Hepatic stellate cell (primary cell): ENCODE measurements at regions not wholly inside any gene's neighbourhood (a gene's known extent, or its start where the extent isn't known, plus 50 kb on each side); places are given as distances from the start of the nearest gene placed in this dataset.
"Not testable (repeated sequence)": the region's sequence is repeated elsewhere in the genome, so short reads cannot be mapped to it uniquely, and the experiment has no call there.

Experiments
- DNase-seq: peaks from one replicate; pipeline ENCODE4 v3.0.0; 2011; ENCODE audit warnings: low spot score

DNA sequence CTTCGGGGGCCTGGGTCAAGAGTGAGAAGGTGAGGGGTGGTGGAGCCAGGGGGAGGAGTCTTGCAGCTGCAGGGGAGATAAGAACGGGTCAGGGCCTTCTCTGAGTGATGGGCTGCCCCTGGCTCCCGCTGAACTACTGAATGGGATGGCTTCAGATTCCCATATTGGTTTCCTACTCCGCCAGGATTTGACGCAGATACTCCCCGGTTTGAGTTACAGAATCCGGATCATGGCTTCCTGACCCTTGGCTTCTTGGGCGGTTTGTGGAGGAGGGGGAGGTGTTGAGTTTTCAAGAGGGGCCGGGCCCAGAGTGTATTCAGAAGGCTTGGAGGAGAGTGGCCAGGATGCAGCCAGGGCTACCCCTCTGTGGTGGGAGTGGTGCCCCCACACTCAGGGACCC is 119.9 kb upstream of the ATP2B2 start:
- DNase-seq: no peak

DNA sequence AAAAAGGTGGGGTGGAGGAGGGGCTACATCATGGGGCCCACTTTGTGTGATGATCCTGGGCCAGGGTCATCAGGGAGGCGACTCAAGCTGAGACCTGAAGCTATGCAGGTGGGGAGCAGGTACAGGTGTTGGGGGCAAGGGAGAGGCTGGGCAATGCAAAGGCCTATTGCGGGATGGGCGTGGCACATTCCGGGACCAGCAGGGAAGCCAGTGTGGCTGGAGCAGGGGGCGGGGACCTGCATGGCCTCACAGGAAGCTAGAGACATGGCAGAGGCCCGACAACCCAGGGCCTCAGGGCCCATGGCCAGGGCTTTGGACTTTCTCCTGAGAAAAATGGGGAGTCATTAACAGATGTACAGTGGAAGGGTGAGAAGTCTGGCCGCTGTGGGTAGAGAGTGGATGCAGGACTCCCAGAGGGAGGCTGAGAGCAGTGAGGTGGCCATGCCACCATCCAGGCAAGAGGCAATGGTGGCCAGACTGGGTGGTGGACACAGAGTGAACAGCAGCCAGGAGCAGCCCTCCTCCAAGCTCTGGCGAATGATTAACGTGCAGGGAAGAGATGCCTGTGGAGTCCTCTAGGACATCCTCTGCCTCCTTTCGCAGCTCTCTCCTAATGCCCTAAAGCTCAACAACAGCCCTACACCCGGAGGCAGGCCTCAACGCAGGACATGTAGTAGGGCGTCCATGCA is 122.6 kb upstream of the ATP2B2 start:
- DNase-seq: no peak

DNA sequence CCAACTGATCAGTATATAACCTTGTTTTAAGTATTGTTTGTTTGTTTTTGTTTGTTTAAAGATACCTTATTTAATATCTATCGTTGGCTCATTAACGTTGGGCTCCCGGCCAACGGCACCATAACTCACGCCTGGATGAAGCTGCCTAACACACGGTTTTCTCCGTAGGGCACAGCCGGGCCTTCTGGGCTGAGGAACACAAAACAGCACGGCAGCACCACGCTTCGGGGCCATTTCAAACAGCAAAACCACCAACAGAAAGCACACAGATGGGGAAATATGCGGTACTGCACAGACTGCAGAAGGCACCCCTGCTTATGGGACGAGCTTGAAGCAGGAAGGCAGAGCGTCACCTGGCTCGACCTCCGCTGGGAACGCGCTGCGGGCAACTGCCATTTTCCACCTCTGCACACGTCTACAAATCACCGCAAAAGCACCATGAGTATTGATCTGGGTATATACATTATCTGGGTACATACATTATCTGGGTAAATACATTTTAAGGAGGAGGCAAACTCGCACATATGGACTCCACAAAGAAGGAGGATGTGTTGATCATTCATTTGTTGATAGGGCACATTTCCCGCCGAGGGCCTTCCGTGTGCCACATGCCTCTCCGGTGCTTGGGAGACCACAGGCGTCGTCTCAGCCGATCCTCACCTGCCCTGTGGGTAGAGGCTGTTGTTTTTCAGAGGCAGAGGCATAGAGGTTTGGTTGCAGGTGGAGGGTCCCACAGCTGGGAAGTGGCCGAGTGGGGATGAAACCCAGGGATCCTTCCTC is 123.7 kb upstream of the ATP2B2 start:
- DNase-seq: no peak

DNA sequence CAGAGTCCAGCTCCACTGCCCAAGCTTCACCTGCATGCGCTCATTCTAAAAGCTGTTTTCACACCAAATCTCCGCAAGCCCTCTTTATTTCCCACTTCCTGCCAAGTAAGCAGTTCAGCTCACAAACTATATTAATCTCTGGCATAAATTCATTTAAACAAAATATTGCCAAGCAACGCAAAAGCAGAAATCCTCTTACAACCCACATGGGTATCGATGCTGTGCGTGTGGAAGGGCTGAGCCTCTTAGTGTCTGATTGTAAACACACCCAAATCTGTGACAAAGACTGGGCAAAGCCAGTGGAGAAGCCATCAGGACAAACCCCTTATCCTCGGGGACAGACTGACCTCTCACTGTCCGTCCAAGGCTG is 124.3 kb upstream of the ATP2B2 start:
- no peak for DNase-seq

DNA sequence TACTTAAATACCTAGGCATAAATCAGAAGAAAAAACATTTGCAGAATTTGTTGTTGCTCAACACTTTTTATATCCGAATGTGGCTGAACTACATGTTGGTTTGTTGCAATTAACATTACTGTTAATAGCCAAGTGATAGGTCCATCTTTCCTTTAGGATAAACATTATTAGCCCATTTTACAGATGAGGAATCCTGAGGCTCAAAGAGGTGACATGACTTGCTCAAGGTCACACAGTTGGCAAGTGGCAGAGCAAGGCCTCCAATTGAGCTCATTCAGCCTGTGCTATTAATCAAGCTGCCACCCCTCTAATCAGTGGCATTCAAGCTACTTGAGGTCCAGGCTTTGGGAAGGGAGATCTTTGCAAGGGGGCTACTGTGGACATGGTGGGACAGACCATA is 125.8 kb upstream of the ATP2B2 start:
- no peak for DNase-seq

DNA sequence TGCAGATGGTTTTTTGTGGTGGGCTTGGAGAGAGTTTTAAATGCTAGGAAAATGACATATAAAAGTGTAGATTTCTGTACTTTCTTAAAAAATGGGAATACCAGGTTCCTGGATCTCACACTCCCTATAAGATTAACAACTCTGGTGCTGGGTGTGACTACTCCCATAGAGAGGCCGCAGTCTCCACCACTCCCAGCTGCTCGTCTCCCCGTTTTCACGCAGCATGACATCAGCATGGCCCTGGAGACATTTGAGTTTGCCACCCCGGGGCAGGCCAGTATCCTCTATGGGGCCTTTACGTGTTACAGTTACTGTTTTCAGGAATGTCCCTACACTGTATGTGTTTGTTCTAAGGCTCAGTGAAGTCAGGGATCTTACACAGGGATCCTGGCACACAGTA is 126.7 kb upstream of the ATP2B2 start:
- DNase-seq: no peak

DNA sequence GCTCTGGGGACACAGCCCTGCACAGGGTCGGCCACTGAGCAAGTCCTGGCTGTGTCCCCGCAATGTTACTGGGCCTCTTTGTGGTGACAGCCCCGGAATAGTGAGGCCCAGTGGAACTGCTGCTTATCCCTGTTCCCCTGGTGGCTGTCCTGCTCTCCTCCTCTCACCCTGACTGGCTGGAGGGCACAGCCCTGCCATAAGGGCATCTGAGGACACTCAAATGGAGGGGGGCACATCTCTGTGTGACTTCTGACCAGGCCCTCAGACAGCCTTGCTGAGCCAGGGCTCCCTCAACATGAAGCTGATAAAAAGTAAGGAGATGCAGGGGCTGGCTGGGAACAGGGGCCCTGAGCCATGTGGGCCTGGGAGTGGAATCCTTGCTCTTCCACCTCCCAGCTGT is 127.4 kb upstream of the ATP2B2 start:
- no peak for DNase-seq

DNA sequence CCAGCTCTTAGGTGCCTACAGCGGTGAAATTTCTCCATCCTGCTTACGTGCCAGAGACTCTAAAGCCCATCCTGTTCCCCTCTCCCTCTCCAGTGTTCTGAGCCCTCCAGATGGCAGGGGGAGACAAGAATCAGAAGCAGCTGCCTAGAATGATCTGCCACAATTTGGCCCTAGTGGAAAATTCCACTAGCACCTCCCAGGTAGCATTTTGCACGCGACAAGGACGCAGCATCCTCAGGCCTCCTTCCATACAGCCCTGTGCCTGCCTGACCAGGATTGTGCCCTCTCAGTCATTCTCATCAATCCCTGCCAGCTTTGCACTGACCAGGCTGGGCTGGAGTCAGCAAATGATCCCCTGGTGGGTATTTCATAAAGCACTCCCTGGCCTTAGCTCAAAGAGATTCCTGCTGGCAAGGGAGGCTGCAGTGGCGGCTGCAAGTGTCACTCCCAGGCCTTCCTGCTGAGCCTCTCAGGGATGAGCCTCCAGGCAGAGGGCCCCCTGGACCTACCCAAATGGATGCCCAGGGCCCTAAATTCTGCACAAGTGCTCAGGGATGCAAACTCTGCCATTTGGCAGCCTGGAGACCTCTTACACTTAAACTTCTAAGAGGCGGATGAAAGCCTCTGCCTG is 130.2 kb upstream of the ATP2B2 start:
- DNase-seq: no peak

DNA sequence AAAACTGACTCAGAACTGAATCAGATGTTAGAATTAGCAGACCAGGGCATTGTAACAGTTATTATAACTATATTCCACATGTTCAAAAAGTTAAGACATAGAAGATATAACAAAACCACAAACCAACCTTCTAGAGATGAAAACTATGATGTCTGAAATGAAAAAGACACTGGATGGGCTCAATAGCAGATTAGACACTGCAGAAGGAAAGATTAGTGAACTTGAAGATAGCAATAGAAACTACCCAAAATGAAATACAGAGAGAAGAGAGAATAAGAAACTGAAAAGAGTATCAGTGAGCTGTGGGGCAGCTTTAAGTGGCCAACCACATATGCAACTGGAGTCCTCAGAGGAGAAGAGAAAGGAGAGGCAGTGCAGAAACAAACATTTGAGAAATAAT is 132.0 kb upstream of the ATP2B2 start:
- no peak for DNase-seq

DNA sequence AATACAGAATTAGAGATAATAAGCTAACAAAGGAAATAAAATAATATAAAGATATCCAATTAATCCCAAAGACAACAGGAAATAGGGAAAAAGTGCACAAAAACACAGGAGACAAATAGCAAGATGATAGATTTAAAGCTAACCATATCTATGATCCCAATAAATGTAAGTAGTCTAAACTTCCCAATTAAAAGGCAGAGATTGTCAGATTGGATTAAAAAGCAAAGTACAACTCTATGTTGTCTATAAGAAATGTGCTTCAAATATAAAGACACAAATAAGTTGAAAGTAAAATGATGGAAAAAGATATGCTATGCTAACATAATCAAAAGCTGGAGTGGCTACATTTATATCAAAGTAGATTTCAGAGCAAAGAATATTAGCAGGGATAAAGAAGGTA is 133.1 kb upstream of the ATP2B2 start:
- DNase-seq: no peak

DNA sequence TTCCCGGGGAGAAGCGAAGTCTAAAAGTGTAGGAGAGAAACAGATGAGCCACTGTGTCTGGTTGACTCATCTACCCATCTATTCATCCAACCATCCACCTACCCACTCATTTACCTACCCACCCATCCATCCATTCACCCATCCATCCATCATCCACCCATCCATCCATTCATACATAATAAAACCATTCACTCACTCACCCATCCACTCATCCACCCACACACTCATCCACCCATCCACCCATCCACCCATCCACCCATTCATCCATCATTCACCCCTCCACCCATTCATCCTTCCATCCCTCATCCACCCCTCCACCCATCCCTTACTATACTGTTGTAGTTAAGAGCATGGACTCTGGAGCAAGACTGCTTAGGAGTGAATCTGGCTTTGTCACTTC is 136.4 kb upstream of the ATP2B2 start:
- DNase-seq: no peak

DNA sequence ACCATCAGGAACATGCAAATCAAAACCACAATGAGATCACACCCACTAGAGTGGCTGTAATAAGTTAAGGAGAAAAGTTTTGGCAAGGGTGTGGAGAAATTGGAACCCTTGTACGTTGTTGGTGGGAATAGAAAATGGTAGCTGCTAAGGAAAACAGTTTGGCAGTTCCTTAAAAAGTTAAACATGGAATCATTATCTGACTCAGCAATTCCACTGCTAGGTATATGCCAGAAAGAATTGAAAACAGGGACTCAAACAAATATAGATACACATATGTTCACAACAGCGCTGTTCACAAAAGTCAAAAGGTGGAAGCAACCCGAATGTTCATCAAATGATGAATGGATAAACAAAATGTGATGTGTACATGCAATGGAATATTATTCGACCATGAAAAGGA is 138.8 kb upstream of the ATP2B2 start:
- no peak for DNase-seq

DNA sequence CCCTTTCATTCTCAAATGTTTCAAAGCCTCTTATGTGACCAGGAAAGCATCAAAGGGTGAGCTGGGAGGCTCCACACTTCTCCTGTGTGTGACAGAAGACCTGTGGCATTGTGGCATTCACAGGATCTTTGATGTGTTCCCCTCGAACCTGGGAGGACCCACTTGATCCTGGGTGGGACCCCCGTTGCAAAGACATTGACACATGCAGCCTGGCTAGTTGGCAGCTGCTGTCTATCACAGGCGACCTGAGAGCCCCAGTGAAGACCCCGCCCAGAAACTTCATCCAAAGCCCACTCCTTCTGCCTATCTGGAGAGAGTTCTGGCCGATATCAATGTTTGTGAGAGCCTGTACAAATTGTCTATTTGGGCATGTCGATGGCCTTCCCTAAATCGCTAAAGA is 140.4 kb upstream of the ATP2B2 start:
- DNase-seq: no peak

DNA sequence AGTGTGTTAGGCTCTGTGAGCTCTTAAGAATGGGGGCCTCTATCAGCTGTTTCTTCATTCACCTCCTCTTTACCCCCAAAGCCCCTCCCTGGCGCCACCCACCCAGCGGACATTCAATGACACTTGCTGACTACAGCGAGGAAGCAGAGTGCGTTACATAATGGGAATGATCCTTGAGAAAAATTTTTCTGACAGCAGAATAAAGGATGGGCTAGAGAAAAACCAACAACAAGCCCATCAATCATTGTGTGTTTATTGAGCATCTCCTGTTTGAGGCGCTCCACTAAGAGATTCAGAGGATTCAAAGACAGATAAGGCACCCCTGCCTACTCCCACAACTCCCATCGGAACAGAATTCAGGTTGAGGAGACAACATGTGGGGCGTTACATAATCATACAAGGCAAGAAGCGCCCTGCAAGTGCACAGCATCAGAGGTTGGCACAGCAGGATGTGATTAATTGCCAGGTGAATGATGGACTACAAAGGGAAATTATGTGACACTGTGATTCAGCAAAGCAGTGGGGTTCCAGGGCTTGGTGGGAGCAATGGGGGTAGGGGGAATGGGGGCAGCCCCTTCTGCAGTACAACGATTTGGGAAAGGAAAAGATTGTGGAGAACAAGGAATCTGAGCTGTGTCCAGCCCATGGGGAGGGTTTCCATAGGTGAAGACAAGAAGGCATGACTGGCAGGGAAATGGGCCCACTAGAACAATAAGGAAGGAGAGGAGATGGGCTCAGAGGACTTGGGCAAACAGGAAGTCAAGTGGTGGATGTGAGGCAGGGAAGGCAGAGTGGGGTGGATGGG is 141.3 kb upstream of the ATP2B2 start:
- no peak for DNase-seq

DNA sequence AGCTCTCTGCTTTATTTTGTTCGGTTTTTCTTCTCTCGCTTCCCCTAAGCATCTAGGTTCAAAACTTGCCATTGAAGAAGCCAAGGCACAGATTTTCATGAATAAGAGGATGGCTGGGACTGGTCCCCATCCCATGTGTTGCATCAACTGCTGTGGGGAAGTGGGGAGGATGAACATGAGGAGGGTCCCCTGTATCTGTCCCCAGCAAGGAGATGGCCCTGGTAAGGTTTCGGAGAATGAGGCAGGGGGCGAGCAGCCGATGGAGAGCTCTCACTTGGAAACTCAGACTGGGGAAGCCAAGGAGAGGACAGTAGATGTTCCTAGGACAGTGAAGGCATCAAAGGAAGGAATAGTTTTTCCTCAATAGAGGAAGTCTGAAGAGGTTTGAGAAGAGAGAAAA is 142.0 kb upstream of the ATP2B2 start:
- DNase-seq: no peak

DNA sequence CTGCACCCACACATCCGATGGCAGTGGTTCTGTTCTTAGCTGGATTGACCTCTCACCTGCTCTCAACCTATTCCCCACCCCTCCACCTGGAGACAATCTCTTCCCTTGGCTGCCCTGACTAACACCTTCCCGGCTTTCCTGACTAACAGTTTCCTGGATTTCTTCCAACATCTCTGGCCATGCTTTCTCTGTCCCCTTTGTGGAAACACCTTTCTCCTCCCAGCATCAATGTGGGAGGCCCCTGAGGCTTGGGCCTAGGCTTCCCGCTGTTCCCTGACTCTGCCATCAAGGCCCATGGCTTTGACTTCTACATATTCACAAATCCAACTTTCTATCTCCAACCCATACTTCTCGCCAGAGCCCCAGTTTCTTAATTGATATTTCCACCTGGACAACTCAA is 142.8 kb upstream of the ATP2B2 start:
- no peak for DNase-seq

DNA sequence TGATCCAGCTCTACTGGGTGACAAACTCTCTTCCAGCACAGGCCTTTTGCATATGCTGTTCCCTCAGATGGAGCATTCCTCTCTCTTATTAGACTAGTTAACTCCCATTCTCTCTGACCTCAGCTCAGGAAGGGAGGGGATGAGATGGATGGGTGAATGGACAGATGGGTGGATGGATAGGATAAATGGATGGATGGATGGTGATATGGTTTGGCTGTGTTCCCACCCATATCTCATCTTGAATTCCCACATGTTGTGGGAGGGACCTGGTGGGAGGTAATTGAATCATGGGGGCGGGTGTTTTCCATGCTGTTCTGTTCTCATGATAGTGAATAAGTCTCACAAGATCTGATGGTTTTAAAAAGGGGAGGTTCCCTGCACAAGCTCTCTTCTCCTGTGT is 144.1 kb upstream of the ATP2B2 start:
- not testable (repeated sequence) for DNase-seq

DNA sequence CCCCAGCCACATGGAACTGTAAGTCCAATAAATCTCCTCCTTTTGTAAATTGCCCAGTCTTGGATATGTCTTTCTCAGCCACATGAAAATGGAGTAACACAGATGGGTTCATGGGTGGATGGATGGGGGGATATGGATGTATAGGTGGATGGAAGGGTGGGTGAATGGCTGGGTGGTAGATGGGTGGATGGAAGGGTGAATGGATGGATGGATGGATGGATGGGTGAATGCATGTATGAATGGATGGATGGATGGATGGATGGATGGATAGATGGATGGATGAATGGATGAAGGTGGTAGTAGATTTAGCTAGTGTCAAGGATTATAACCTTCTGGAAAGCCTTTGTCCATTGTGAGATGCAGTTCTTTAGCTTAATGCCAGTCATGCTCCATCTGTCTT is 146.1 kb upstream of the ATP2B2 start:
- DNase-seq: no peak

DNA sequence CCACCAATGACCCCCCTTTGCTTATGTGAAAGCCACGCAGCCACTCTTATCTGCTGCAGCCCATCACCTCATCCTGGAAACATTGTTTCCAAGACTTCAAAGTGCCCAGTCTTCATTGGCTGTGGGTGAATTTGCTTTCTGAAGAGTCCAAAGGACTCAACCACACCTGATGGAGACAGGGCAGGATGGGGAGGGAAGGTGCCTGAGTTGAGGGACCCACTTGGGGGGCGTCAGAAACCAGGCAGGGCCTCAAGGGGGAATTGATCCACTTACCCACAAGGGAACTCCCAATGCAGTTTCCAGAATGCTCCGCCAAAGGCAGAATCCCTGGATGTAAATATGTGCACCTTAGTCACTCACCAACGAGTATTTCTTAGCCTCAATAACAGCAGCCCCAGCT is 147.9 kb upstream of the ATP2B2 start:
- DNase-seq: no peak

DNA sequence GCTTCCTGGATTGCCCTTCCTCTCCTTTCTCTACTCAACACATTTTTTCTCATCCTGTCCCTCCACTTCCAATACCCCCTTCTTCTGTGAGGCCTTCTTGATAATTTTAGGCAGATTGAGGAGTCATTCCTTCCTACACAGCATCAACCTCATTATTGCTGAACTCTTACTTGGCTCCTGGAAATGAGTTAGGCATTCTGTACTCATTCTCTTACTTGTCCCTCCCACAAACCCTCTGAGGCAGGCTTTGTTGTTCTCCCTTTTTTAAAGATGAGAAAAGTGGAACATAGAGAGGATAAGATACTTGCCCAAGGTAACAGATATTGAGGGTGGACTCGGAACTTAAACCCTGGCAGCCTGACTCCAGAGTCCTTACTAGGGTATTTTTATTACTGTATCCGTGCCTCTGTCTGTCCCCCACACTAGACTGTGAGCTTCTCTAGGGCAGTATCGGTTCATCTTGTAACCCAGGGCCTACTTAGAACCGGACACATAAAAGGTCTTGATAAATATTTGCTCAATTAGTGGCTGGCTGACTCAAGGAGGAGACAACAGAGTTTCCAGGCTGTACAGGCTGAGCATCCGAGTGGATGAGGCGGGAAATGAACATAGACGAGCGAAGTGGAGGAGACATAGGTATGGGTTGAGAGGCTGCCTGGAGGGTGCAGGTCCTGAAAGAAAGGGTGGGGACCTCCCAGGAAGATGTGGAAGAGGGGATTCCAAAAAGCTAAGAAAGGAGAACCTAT is 148.7 kb upstream of the ATP2B2 start:
- DNase-seq: no peak

DNA sequence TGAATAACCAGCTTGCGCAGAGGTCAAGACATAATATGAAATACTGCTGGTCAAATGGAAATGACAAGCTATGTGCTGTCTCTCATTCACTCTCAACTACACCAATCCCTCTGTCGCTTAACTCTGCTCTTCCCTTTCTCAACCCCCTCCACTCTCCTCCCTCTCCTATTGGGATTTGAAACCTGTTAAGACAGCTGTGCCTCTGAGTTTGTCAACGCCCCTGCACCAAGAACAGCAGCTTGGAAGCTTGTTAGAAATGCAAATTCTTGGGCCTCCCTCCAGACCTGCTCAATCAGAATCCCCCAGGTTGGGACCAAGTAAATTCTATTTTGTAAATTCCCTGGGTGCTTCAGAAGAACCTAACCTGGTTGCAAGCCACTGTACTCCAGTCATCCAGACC is 149.7 kb upstream of the ATP2B2 start:
- DNase-seq: no peak

DNA sequence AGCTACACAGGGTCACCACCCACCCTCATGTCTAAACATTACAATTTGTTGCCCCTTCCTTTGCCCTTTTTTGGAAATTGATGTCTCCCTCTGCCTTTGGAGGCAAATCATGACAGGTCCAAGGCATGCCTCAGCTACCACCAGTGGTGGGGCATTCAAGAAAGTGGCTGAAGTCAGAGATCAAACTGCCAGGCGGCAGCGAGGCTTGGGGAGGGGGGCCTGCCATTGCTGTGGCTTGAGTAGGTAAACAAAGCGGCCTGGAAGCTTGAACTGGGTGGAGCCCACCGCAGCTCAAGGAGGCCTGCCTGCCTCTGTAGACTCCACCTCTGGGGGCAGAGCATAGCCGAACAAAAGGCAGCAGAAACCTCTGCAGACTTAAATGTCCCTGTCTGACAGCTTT is 152.0 kb upstream of the ATP2B2 start:
- DNase-seq: not testable (repeated sequence)
